ENCODE measurements at regions not wholly inside any gene's neighbourhood (a gene's known extent, or its start where the extent isn't known, plus 50 kb on each side); places are given as distances from the start of the nearest gene placed in this dataset.
"Not testable (repeated sequence)": the region's sequence is repeated elsewhere in the genome, so short reads cannot be mapped to it uniquely, and the experiment has no call there.

- no peak for TF ChIP-seq CTCF (IDR thresholded peaks at IDR 0.05)
- Histone ChIP-seq H3K27ac (no peak overlapping the region), H3K4me3 (no peak overlapping the region)
- DNase-seq (ENCODE audit: low spot score) = no peak
Measured at GRCh38 chr18:1026930-1027329, 122.3 kb downstream of the ADCYAP1 start.

DNA sequence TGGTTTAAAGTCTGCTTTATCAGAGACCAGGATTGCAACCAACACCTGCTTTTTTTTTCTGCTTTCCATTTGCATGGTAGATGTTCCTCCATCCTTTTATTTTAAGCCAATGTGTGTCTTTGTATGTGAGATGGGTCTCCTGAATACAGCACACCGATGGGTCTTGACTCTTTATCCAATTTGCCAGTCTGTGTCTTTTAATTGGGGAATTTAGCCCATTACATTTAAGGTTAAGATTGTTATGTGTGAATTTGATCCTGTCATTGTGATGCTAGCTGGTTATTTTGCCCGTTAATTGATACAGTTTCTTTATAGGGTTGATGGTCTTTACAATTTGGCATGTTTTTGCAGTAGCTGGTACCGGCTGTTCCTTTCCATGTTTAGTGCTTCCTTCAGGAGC, 128.4 kb downstream of the ADCYAP1 start:
- DNase-seq (ENCODE audit: low spot score); H3K27ac ChIP-seq; H3K4me3 ChIP-seq: not testable (repeated sequence)

DNA sequence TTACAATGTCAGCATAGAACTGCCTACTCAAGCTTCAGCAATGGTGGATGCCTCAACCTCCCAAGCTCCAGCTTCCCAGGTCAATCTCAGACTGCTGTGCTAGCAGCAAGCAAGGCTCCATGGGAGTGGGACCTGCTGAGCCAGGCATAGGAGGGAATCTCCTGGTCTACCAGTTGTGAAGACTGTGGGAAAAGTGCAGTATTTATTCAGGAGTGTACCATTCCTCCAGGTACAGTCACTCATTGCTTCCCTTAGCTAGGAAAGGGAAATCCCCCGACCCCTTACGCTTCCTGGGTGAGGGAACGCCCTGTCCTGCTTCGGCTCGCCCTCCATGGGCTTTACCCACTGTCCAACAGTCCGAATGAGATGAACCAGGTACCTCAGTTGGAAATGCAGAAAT, 130.3 kb downstream of the ADCYAP1 start:
- TF ChIP-seq CTCF (IDR thresholded peaks at IDR 0.05) = no peak
- DNase-seq (ENCODE audit: low spot score) = no peak
- H3K27ac ChIP-seq = no peak overlapping the region
- H3K4me3 ChIP-seq = no peak overlapping the region

- Histone ChIP-seq H3K27ac (no peak overlapping the region), H3K4me3 (no peak overlapping the region)
- DNase-seq (ENCODE audit: low spot score) = no peak
- no peak for TF ChIP-seq CTCF (IDR thresholded peaks at IDR 0.05)
Measured at GRCh38 chr18:1036926-1037325, 132.3 kb downstream of the ADCYAP1 start.

GRCh38 chr18:1037776-1038175, 133.1 kb downstream of the ADCYAP1 start:
- no peak for TF ChIP-seq CTCF (IDR thresholded peaks at IDR 0.05)
- Histone ChIP-seq H3K27ac (no peak overlapping the region), H3K4me3 (no peak overlapping the region)
- DNase-seq (ENCODE audit: low spot score) = no peak

- no peak for DNase-seq (ENCODE audit: low spot score)
- no peak for TF ChIP-seq CTCF (IDR thresholded peaks at IDR 0.05)
Measured at GRCh38 chr18:1039421-1039820, 134.8 kb downstream of the ADCYAP1 start.

GRCh38 chr18:1043039-1043438, 138.4 kb downstream of the ADCYAP1 start:
- H3K4me3 ChIP-seq; H3K27ac ChIP-seq; DNase-seq (ENCODE audit: low spot score): not testable (repeated sequence)

More at GRCh38 chr18:1039421-1039820, 134.8 kb downstream of the ADCYAP1 start:
- H3K27ac ChIP-seq = no peak overlapping the region
- H3K4me3 ChIP-seq = no peak overlapping the region

GRCh38 chr18:1045658-1046057, 141.0 kb downstream of the ADCYAP1 start:
- no peak overlapping the region for H3K4me3 ChIP-seq
- TF ChIP-seq CTCF (IDR thresholded peaks at IDR 0.05) = no peak
- H3K27ac ChIP-seq = no peak overlapping the region
- no peak for DNase-seq (ENCODE audit: low spot score)
